GM19463 (cell line): ENCODE measurements at regions not wholly inside any gene's neighbourhood (a gene's known extent, or its start where the extent isn't known, plus 50 kb on each side); places are given as distances from the start of the nearest gene placed in this dataset.

Experiments
- ATAC-seq: cut with Tn5 transposase; IDR thresholded peaks from one replicate; pipeline ENCODE4 v1.9.1; 2021; ENCODE audit warnings: mild to moderate bottlenecking, moderate library complexity; ENCODE audit not compliant: unreplicated experiment

DNA sequence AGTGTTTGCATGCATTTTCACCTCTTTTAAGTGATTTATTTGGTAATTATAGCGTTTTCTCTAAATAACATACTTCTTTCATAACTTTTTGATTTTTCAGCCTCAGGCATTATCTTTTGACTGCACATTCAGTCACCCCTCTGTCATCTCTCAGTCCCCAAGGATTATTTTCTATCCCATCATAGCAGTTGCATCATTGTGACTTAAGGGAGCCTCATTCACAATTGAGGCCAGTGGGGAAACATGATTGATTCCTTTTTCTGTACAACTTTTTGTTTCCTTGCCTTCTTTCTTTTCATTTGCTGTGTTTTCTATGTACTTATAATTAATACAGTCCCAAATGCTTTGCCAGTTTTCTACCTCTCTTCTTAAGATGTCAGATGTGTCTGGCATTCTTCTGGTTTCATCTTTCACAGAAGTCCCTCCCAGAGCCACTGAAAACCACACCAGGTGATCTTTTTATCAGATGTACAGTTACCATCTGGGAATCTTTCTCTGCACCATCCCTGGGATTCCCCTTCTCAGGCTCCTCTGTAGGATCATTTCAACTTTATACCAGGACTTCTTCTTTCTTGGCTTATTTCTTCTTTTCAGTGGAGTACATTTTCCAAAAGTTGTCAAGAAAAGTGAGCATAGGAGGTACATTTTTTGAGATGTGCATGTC, 151.4 kb downstream of the RAP2B start:
- no peak for ATAC-seq

DNA sequence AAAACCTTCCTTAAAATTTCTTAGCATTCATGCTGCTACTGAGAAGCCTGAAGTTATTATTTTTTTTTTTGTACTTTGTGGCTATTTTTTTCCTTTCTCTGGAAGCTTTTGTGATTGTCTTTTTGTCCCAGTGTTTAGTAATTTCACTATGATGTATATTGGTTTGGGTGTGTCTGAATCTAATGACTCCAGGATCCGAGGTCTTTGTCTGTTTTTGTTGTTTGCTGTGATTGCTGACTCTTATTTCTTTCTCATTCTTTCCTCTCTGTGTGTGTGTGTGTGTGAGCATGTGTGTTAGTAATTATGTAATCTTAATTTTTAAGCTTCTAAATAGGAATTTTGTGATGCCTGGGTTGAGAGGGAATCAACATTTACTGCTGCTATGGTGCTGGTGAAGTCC, 152.0 kb downstream of the RAP2B start:
- no peak for ATAC-seq

- no peak for ATAC-seq
Observed at GRCh38 chr3:153315781-153316180, 153.8 kb downstream of the RAP2B start.

DNA sequence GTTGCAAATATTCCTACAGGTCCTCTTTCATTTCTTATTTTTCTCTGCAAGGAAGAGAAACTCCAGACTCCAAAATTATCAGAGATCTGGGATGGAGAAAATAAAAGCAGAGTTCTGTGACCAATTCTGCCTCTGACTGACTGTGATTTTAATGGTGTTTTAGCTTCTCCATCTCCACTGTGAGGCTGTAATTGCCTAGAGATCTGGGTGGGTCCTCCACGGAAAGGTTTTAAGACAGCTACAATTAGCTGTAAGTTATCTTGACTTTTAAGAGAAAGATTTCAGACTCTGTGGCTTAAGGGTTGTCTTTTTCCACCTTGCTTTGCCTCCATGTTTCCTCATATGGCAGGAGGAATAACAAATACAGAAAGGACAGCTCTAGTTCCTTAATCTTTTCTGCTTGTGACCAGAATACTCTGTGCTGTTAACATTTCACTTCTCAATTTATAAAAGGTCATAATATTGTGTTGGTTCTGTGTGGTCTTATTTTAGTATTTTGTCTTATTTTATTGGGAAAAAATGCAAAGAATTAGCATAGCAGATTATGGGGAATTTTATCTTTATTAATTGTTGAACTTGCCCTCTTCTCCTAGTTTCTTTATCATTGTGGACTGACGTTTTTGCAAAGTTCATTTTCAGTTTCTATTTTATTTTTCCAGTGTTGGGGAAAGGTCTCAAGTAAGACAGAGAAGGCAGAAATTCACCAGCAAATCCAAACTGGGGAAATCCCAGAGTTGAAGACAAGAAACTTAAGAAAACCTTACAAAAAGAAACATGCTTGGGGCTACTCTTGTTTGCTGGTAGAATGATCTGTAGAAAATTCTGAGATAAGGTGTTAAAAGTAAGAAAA, 157.9 kb downstream of the RAP2B start:
- peak; percentile 50 for ATAC-seq

GRCh38 chr3:153320585-153321128, 158.6 kb downstream of the RAP2B start:
- no peak for ATAC-seq

- no peak for ATAC-seq
Observed at GRCh38 chr3:153328690-153329089, 166.7 kb downstream of the RAP2B start.

DNA sequence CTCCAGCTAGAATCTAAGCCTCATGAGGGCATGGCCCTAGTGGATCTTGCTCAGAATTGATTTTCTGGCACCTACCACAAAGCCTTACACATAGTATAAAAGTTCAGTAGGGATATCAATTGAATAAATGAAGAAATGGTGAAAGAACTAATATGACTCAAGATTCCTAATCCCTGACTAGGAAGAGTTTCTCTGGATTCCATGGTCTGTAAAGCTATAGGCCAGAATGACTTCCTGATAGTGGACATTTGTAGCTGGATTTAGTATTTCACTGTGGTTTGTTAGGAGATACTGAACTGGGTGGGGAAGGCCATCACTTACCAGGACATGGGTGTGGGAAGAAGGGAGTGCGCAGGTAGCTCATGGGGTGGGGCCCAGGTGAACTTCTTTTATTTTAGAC, 168.9 kb downstream of the RAP2B start:
- no peak for ATAC-seq

- ATAC-seq: no peak
Observed at GRCh38 chr3:153331676-153332075, 169.7 kb downstream of the RAP2B start.

DNA sequence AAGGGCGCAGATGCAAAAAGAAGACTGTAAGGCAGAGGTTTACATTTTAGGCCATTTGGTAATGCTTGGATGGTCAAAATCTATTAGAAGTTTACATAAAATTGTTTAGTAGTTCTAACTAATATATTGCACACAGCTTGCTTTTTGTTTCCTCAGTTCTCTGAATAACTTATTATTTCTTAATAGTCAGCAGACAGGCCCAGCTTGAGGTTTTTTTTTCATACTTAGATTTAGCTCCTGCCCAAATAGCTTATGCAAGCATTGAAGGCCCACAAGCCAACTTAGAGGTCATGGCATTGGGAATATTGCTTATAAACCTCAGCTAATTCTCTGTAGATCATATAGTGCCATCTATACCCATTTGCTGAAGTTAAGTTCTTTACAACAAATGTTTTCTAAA, 172.5 kb downstream of the RAP2B start:
- ATAC-seq: no peak

DNA sequence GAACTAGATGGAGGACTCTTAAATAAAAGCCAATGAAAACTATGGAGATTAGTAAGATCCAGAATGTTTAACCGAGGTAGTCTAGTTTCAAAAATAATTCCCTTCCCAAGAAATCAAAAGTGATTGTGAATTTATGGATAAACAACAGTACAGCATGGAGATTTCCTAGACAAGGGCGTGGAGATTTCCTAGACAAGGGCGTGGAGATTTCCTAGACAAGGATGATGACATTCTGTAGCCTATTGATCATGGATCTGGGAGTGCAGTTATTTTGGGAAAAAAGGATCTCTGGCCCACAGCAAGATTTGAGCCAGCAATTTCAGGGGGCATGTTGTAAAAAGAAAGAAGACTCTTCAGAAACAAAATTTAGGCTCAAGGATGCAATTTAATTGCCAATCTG, 175.3 kb downstream of the RAP2B start:
- ATAC-seq: no peak

GRCh38 chr3:153338487-153338886, 176.5 kb downstream of the RAP2B start:
- no peak for ATAC-seq

- ATAC-seq: no peak
Observed at GRCh38 chr3:153339065-153339464, 177.0 kb downstream of the RAP2B start.

- no peak for ATAC-seq
Observed at GRCh38 chr3:153343988-153344782, 182.2 kb downstream of the RAP2B start.

DNA sequence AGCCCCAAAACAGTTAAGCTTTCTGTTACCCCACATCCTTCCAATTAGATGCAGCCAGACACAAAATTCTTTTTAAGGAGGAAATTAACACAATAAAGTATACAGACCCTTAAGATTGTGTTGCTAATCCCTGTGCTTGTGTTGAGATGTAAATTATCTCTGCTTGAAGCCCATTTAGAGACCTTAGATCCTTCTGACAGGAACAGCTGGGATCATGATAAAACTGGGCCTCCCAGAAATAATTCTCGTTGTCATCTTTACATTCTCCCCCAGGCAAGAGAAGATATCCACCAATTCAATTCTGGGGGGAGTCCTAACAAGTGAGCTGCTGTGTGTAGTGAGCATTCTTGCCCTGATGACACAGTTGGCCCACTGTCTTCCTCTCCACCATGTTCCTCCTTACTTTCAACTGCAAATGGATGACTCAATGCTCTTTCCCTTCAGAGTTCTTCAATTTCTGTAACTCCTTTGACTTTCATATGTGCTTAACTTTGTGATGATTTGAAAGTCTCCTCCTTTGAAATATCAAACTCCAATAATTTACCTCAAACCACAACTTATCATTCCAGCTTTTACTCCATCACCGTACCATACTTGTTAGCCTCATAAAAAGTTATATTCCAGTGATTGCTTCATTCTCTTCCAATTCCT, 186.6 kb downstream of the RAP2B start:
- no peak for ATAC-seq

GRCh38 chr3:153349108-153349499, 187.1 kb downstream of the RAP2B start:
- peak; percentile 61 for ATAC-seq

GRCh38 chr3:153350420-153350819, 188.4 kb downstream of the RAP2B start:
- no peak for ATAC-seq

DNA sequence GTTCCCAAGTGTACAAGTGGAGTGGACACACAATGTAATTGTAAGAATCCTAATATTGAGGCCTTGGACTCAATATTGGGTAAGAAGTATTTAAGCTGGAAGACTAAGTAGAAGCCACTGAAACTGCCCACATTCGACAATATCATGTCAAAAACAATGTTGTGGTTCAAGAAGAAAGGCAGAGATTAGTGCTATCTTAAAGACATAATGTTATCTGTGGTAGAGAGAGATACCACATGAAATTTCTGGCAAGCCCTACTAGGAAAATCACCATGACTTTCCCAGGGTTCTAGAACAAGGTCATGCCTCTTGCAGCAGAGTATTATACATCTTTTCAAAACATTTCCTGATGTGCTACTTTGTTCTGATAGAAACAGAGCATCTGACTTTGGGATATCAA, 192.6 kb downstream of the RAP2B start:
- no peak for ATAC-seq

DNA sequence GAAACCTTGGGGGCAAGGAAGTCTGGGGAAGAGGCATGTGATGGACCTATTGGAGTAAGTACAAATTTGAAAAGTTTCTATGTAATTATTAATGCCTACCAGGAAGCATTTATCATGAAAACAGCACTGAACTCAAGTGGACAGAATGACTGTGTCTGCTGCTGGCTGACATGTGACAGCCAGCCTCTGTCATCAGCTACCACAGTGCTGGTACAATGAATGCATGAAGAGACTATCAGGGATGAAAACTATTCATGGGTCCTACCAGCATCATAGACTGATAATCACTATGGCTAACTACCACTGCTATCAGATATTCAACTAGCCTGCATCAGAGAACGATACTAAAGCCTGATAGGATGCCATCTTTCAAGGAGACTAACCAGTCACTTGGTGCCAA, 193.5 kb downstream of the RAP2B start:
- no peak for ATAC-seq

DNA sequence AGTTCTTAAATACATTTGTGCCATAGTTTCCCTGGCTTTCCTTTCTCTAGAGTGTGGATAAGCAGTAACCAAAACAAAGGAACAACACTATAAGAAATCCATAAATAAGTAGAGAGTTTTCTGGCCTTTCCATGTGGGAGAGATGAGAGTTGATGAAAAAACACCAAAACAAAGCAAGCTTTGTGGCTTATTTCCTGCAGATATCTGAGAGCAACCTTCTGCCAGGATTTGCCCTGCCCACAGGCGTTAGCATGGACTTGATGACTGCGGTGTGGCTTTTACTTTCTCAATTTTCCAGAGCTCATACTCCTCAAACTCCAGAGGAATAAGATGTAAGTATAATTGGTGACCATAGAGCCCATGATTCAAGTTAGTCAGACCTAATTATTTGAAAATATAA, 194.9 kb downstream of the RAP2B start:
- no peak for ATAC-seq

DNA sequence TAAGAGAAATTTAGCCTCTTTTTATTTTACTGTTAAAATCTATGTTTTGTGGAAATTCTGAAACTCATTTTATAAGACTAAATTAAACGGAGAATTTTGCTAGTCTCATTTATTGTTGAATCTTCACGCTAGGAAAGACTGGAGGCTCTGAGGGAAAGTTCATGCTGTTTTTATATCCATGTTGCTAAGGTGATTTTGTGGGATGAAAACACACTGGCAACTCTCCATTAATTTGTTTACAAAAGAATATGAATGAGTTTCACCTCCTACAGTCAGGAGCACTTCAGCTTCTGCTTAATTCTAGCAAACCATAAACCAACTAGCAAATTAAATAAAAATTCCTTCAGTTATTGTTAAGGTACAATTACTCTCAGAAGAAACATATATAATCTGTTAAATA, 195.4 kb downstream of the RAP2B start:
- no peak for ATAC-seq
